Kidney (tissue), 13 donors: ENCODE measurements at regions not wholly inside any gene's neighbourhood (a gene's known extent, or its start where the extent isn't known, plus 50 kb on each side); places are given as distances from the start of the nearest gene placed in this dataset.

Experiments
- DNase-seq, 5 donors: peaks; one replicate each; pipeline ENCODE4 v3.0.0-alpha.2; 2013 to 2020
- FAIRE-seq: peaks from 2 replicates; lab custom pipeline; 2012; peaks lifted over from hg19 to GRCh38; lab: Jason Lieb, UNC
- H3K27ac ChIP-seq, 2 donors: one replicate each; pipeline ENCODE4 v1.7.0; 2013; ENCODE audit warnings: low read depth in 2 of 2, low read length in 2 of 2, inconsistent platforms in 1 of 2
- H3K27me3 ChIP-seq: one replicate; pipeline ENCODE4 v1.7.1; 2013; ENCODE audit warnings: low read length, inconsistent platforms; ENCODE audit not compliant: control insufficient read depth, insufficient read depth
- H3K36me3 ChIP-seq, 3 donors: one replicate each; pipeline versions ENCODE4 v1.7.0 to v1.7.1; 2013; ENCODE audit warnings: low read length in 3 of 3, control low read depth in 1 of 3, inconsistent platforms in 1 of 3; ENCODE audit not compliant: insufficient read depth in 3 of 3, control insufficient read depth in 2 of 3
- H3K4me1 ChIP-seq, 3 donors: one replicate each; pipeline versions ENCODE4 v1.7.0 to v1.7.1; 2013; ENCODE audit warnings: low read length in 3 of 3, inconsistent platforms in 1 of 3, low read depth in 1 of 3; ENCODE audit not compliant: control insufficient read depth in 2 of 3, insufficient read depth in 2 of 3
- H3K4me3 ChIP-seq, 3 donors: one replicate each; pipeline versions ENCODE4 v1.7.0 to v1.8.1; 2013; ENCODE audit warnings: low read length in 3 of 3, control low read depth in 1 of 3, inconsistent platforms in 1 of 3
- H3K9ac ChIP-seq, 3 donors: one replicate each; pipeline versions ENCODE4 v1.7.0 to v1.7.1; 2013; ENCODE audit warnings: low read length in 3 of 3, control low read depth in 1 of 3, inconsistent platforms in 1 of 3
- H3K9me3 ChIP-seq, 3 donors: one replicate each; pipeline versions ENCODE4 v1.7.0 to v1.7.1; 2013; ENCODE audit warnings: low read length in 3 of 3, control low read depth in 1 of 3, inconsistent platforms in 1 of 3; ENCODE audit not compliant: control insufficient read depth in 2 of 3, insufficient read depth in 1 of 3
- CTCF ChIP-seq: IDR thresholded peaks from 3 replicates; pipeline ENCODE4 v1.5.1; 2012; ENCODE audit warnings: mild to moderate bottlenecking, moderate library complexity, borderline replicate concordance; ENCODE audit not compliant: insufficient read depth; ENCODE audit errors: extremely low read depth
- intact Hi-C: fragments of 100-400 bp; cut with DNase I; formaldehyde crosslinking; loops from one replicate; pipeline ENCODE4 v1.11.1; 2022
- donor health status: control.
- donor health status: control.
- donor health status: control.
- donor health status: control.
- donor health status: control.
- donor health status: DM: yes; HTN: yes; CAD: no.
- donor health status: Normal renal cell carcinoma (clear cell type).

DNA sequence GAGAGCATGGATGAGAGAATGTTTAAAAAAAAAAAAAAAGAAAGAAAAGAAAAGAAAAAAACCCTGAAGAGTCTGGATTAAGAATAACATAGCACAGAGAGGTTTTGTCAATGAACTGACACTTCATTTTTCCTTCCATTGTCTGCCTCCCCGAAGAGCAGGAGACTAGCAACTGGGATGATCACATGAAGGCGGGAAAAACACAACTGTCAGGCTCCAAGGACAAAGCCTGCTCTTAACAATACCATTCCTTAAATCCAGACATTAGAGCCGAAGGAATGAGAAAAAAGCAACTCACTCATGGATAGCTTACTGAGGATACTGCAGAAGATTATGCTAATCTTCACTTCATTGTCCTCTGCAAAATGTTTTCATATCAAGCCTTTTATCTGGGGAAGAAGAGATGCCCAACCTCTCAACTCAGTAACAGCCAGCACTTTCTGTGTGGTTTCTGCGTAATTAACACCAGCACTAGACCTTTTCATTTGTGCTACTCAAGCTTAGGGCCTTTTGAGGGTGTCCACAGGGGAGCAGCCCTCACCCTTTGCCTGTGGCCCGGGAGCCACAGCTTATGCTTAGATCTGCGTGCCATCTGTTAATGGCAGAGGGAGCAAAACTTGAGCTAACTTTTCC is 182.3 kb downstream of the BARHL2 start:
- Histone ChIP-seq H3K4me1 (no peaks in the 10 kb centered on the region), H3K36me3 (no peaks in the 10 kb centered on the region), H3K4me3 (no peak overlapping the region), H3K27me3 (no peaks in the 10 kb centered on the region), H3K27ac (no peak overlapping the region), H3K9me3 (no peaks in the 10 kb centered on the region), H3K9ac (no peak overlapping the region)
- no peak for DNase-seq
- no peak for FAIRE-seq
- intact Hi-C loops: no loop called here
- no peak for TF ChIP-seq CTCF

- Histone ChIP-seq H3K9me3 (no peaks in the 10 kb centered on the region), H3K4me1 (no peaks in the 10 kb centered on the region), H3K27ac (no peak overlapping the region), H3K9ac (no peak overlapping the region), H3K36me3 (no peaks in the 10 kb centered on the region), H3K4me3 (no peak overlapping the region), H3K27me3 (no peaks in the 10 kb centered on the region)
- intact Hi-C loops: no loop called here
- DNase-seq (no peak), FAIRE-seq (no peak)
- no peak for TF ChIP-seq CTCF
These were observed 183.0 kb downstream of the BARHL2 start for GRCh38 chr1:90534116-90534515.

DNA sequence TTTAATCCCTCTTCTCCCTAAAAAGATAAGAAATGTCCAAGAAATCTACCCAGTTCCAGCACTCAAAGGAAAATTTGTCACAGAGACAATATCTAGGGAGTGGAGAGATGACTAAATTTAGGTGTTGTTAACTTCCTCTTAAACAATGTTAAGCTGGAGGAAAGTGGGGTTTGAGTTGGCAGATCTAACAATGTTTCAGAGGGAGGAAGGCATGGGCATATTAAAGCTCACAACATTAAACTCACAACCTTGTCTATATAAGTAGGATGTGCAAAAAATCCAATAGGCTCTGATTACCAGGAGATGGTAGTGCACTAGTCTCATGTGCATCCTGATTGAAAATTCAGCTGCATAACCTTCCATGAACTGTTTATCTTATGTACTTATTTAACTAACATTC is 190.1 kb downstream of the BARHL2 start:
- no peak for TF ChIP-seq CTCF
- Histone ChIP-seq H3K4me3 (no peak overlapping the region), H3K9me3 (no peaks in the 10 kb centered on the region), H3K4me1 (no peaks in the 10 kb centered on the region), H3K9ac (no peak overlapping the region), H3K27ac (no peak overlapping the region), H3K27me3 (no peaks in the 10 kb centered on the region), H3K36me3 (no peaks in the 10 kb centered on the region)
- FAIRE-seq (no peak), DNase-seq (no peak)
- intact Hi-C loops: no loop called here

DNA sequence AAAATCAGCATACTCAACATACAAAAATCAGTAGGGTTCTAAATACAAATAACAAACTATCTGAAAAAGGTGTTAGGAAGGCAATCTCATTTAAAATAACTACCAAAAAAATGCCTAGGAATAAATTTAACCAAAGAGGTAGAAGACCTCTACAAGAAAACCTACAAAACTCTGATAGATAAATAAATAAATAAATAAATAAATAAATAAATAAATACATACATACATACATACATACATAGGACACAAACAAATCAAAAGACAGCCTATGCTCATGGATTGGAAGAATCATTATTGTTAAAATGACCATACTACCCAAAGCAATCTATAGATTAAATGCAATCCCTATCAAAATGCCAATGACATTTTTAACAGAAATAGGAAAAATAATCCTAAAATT is 194.7 kb downstream of the BARHL2 start:
- DNase-seq (no peak), FAIRE-seq (no peak)
- no peaks in the 10 kb centered on the region for H3K9me3 ChIP-seq
- TF ChIP-seq CTCF: no peak
- no peak overlapping the region for H3K9ac ChIP-seq
- H3K4me1 ChIP-seq: no peaks in the 10 kb centered on the region
- intact Hi-C loops: no loop called here
- H3K27me3 ChIP-seq: no peaks in the 10 kb centered on the region
- H3K36me3 ChIP-seq: no peaks in the 10 kb centered on the region
- H3K4me3 ChIP-seq: no peak overlapping the region
- H3K27ac ChIP-seq: no peak overlapping the region
